ENCODE measurements at regions not wholly inside any gene's neighbourhood (a gene's known extent, or its start where the extent isn't known, plus 50 kb on each side); places are given as distances from the start of the nearest gene placed in this dataset.
"Not testable (repeated sequence)": the region's sequence is repeated elsewhere in the genome, so short reads cannot be mapped to it uniquely, and the experiment has no call there.

GRCh38 chr10:108615576-108616320, 1307.6 kb downstream of the XPNPEP1 start:
- TF ChIP-seq CTCF (conservative IDR thresholded peaks at IDR 0.05) = no peak
- H3K27ac Mint-ChIP-seq (ENCODE audit: unreplicated experiment) = no peak overlapping the region
- no peaks in the 10 kb centered on the region for H3K4me1 Mint-ChIP-seq
- no peaks in the 10 kb centered on the region for H3K9me3 Mint-ChIP-seq
- no peak overlapping the region for H3K4me3 Mint-ChIP-seq
- H3K36me3 Mint-ChIP-seq (ENCODE audit: low read depth) = no peaks in the 10 kb centered on the region
- DNase-seq (ENCODE audit: low read depth, low spot score) = no peak
- no peaks in the 10 kb centered on the region for H3K27me3 Mint-ChIP-seq (ENCODE audit: low read depth)

DNA sequence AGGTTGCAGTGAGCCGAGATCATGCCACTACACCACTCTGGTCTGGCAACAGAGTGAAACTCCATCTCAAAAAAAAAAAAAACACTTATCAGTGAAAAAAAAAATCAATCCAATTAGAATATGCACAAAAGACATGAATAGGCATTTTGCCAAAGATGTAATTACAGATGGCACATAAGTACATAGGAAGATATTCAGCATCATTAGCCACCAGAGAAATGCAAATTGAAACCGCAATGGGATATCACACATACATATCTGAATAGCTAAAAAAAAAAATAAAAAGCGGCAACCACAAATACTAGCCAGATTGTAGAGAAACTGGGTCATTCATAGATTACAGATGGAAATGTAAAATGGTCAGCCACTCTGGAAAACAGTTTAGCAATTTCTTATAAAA, 1310.8 kb downstream of the XPNPEP1 start:
- no peak for DNase-seq (ENCODE audit: low read depth, low spot score)
- Mint-ChIP-seq H3K36me3 (ENCODE audit: low read depth) (no peaks in the 10 kb centered on the region), H3K9me3 (peaks cover 7% of the 10 kb centered on the region), H3K4me1 (no peaks in the 10 kb centered on the region), H3K27me3 (ENCODE audit: low read depth) (no peaks in the 10 kb centered on the region), H3K4me3 (no peak overlapping the region), H3K27ac (ENCODE audit: unreplicated experiment) (no peak overlapping the region)
- no peak for TF ChIP-seq CTCF (conservative IDR thresholded peaks at IDR 0.05)

DNA sequence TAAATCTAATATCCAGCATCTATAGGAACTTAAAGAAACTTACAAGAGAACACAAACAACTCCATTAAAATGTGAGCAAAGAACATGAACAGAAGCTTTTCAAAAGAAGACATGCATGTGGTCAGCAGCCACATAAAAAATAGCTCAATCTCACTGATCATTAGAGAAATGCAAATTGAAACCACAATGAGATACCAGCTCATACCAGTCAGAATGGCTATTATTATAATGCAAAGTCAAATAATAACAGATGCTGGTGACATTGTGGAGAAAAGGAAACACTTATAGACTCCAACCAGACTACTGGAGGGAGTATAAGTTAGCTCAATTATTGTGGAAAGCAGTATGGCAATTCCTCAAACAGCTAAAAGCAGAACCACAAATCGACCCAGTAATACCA, 1314.5 kb downstream of the XPNPEP1 start:
- no peak for DNase-seq (ENCODE audit: low read depth, low spot score)
- TF ChIP-seq CTCF (conservative IDR thresholded peaks at IDR 0.05) = no peak
- H3K36me3 Mint-ChIP-seq (ENCODE audit: low read depth) = no peaks in the 10 kb centered on the region
- no peaks in the 10 kb centered on the region for H3K4me1 Mint-ChIP-seq
- no peak overlapping the region for H3K27ac Mint-ChIP-seq (ENCODE audit: unreplicated experiment)
- peaks cover 14% of the 10 kb centered on the region for H3K9me3 Mint-ChIP-seq
- H3K4me3 Mint-ChIP-seq = no peak overlapping the region
- no peaks in the 10 kb centered on the region for H3K27me3 Mint-ChIP-seq (ENCODE audit: low read depth)

DNA sequence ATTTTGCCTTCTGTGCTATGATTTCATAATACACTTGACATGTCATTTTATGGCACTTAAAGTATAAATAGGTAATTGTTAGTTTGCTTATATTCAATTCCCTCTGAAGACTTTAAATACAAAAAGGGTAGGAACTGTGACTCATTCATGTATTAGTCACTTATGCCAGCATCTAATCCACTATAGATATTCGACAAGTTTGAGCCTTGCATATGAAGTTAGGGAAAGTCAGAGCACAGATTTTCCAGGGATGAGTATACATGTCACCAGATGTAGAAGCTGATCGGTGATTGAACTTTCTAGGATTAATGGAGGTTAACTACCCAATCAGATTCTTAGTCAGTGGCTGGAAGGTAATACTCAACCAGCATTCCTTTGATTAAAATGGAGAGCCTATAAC, 1321.5 kb downstream of the XPNPEP1 start:
- Mint-ChIP-seq H3K27ac (ENCODE audit: unreplicated experiment) (no peak overlapping the region), H3K36me3 (ENCODE audit: low read depth) (no peaks in the 10 kb centered on the region), H3K9me3 (peaks cover 4% of the 10 kb centered on the region), H3K4me1 (peaks cover 8% of the 10 kb centered on the region), H3K27me3 (ENCODE audit: low read depth) (no peaks in the 10 kb centered on the region), H3K4me3 (no peak overlapping the region)
- no peak for DNase-seq (ENCODE audit: low read depth, low spot score)
- no peak for TF ChIP-seq CTCF (conservative IDR thresholded peaks at IDR 0.05)

- H3K27ac Mint-ChIP-seq (ENCODE audit: unreplicated experiment); H3K4me3 Mint-ChIP-seq; DNase-seq (ENCODE audit: low read depth, low spot score); H3K9me3 Mint-ChIP-seq; H3K36me3 Mint-ChIP-seq (ENCODE audit: low read depth); H3K4me1 Mint-ChIP-seq; H3K27me3 Mint-ChIP-seq (ENCODE audit: low read depth): not testable (repeated sequence)
These were observed 1322.8 kb downstream of the XPNPEP1 start for GRCh38 chr10:108600511-108600910.

DNA sequence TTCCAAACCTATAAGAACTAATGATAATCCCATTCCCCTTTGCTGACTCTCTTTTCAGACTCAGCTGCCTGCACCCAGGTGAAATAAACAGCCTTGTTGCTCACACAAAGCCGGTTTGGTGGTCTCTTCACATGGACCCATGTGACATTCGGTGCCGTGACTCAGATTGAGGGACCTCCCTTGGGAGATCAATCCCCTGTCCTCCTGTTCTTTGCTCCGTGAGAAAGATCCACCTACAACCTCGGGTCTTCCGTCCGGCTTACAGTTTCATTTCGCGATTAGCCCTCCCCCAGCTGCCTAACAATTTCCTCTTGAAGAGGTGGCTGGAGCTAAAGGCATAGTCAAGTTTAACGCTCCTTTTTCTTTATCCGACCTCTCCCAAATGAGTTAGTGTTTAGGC, 1324.0 kb downstream of the XPNPEP1 start:
- not testable (repeated sequence) for H3K4me3 Mint-ChIP-seq; H3K36me3 Mint-ChIP-seq (ENCODE audit: low read depth); DNase-seq (ENCODE audit: low read depth, low spot score); H3K9me3 Mint-ChIP-seq; H3K27me3 Mint-ChIP-seq (ENCODE audit: low read depth); H3K27ac Mint-ChIP-seq (ENCODE audit: unreplicated experiment)
- H3K4me1 Mint-ChIP-seq = peaks cover 19% of the 10 kb centered on the region

Data from neural crest cell (in vitro differentiated cells).